ENCODE measurements at regions not wholly inside any gene's neighbourhood (a gene's known extent, or its start where the extent isn't known, plus 50 kb on each side); places are given as distances from the start of the nearest gene placed in this dataset.

- no peak for DNase-seq (ENCODE audit: low spot score)
These were observed 128.1 kb upstream of the JUN start for GRCh38 chr1:58911841-58912499.

- DNase-seq (ENCODE audit: low spot score), result no peak
These were observed 131.1 kb upstream of the JUN start for GRCh38 chr1:58914925-58915324.

GRCh38 chr1:58917436-58917835 is 133.6 kb upstream of the JUN start:
- no peak for DNase-seq (ENCODE audit: low spot score)

- DNase-seq (ENCODE audit: low spot score), result no peak
These were observed 135.5 kb upstream of the JUN start for GRCh38 chr1:58919226-58919958.

GRCh38 chr1:58919959-58920321 is 136.1 kb upstream of the JUN start:
- DNase-seq (ENCODE audit: low spot score), result no peak

GRCh38 chr1:58921342-58921741 is 137.5 kb upstream of the JUN start:
- no peak for DNase-seq (ENCODE audit: low spot score)

GRCh38 chr1:58921751-58922150 is 137.9 kb upstream of the JUN start:
- DNase-seq (ENCODE audit: low spot score), result no peak

GRCh38 chr1:58922302-58923089 is 138.6 kb upstream of the JUN start:
- no peak for DNase-seq (ENCODE audit: low spot score)

- DNase-seq (ENCODE audit: low spot score), result no peak
These were observed 139.2 kb upstream of the JUN start for GRCh38 chr1:58923090-58923470.

GRCh38 chr1:58924016-58924565 is 140.2 kb upstream of the JUN start:
- no peak for DNase-seq (ENCODE audit: low spot score)

GRCh38 chr1:58924821-58925220 is 141.0 kb upstream of the JUN start:
- DNase-seq (ENCODE audit: low spot score), result no peak

GRCh38 chr1:58925247-58925646 is 141.4 kb upstream of the JUN start:
- DNase-seq (ENCODE audit: low spot score), result no peak

GRCh38 chr1:58926152-58926551 is 142.3 kb upstream of the JUN start:
- DNase-seq (ENCODE audit: low spot score), result no peak

GRCh38 chr1:58927041-58927721 is 143.3 kb upstream of the JUN start:
- no peak for DNase-seq (ENCODE audit: low spot score)

- DNase-seq (ENCODE audit: low spot score), result no peak
These were observed 143.9 kb upstream of the JUN start for GRCh38 chr1:58927722-58928085.

GRCh38 chr1:58928514-58928913 is 144.7 kb upstream of the JUN start:
- no peak for DNase-seq (ENCODE audit: low spot score)

GRCh38 chr1:58929671-58930325 is 146.0 kb upstream of the JUN start:
- DNase-seq (ENCODE audit: low spot score), result no peak

GRCh38 chr1:58931024-58931423 is 147.2 kb upstream of the JUN start:
- DNase-seq (ENCODE audit: low spot score), result no peak

GRCh38 chr1:58931756-58932155 is 147.9 kb upstream of the JUN start:
- no peak for DNase-seq (ENCODE audit: low spot score)

GRCh38 chr1:58932859-58933598 is 149.2 kb upstream of the JUN start:
- no peak for DNase-seq (ENCODE audit: low spot score)

- no peak for DNase-seq (ENCODE audit: low spot score)
These were observed 149.7 kb upstream of the JUN start for GRCh38 chr1:58933599-58933926.

Measured in hematopoietic multipotent progenitor cell treated with erythropoietin and hydrocortisone succinate and interleukin-3 and kit ligand, for 17 days (in vitro differentiated cells).